ENCODE measurements at regions not wholly inside any gene's neighbourhood (a gene's known extent, or its start where the extent isn't known, plus 50 kb on each side); places are given as distances from the start of the nearest gene placed in this dataset.
"Not testable (repeated sequence)": the region's sequence is repeated elsewhere in the genome, so short reads cannot be mapped to it uniquely, and the experiment has no call there.

- TF ChIP-seq POLR2A (IDR thresholded peaks at IDR 0.05), result not testable (repeated sequence)
- TF ChIP-seq, protein P1, sequence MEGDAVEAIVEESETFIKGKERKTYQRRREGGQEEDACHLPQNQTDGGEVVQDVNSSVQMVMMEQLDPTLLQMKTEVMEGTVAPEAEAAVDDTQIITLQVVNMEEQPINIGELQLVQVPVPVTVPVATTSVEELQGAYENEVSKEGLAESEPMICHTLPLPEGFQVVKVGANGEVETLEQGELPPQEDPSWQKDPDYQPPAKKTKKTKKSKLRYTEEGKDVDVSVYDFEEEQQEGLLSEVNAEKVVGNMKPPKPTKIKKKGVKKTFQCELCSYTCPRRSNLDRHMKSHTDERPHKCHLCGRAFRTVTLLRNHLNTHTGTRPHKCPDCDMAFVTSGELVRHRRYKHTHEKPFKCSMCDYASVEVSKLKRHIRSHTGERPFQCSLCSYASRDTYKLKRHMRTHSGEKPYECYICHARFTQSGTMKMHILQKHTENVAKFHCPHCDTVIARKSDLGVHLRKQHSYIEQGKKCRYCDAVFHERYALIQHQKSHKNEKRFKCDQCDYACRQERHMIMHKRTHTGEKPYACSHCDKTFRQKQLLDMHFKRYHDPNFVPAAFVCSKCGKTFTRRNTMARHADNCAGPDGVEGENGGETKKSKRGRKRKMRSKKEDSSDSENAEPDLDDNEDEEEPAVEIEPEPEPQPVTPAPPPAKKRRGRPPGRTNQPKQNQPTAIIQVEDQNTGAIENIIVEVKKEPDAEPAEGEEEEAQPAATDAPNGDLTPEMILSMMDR (IDR thresholded peaks at IDR 0.05), result not testable (repeated sequence)
Observed at GRCh38 chr1:66424530-66424929, 109.4 kb upstream of the SGIP1 start.

Data from sigmoid colon (tissue), 3 donors.